IMR-90 (cell line): ENCODE measurements at regions not wholly inside any gene's neighbourhood (a gene's known extent, or its start where the extent isn't known, plus 50 kb on each side); places are given as distances from the start of the nearest gene placed in this dataset.

Source experiments
- ATAC-seq: fragments of 200-7000 bp; cut with Tn5 transposase; 2 replicates; pipeline ENCODE4 v1.9.1; 2020; ENCODE audit warnings: low read depth, mild to moderate bottlenecking, moderate library complexity
- BruUV-seq: library from RNA; stranded (reverse); fragments of 400-500 nt; replicated peaks from 2 replicates; lab custom pipeline; 2021; lab: Mats Ljungman, UMichigan
- CTCF ChIA-PET: fragments of 300-600 bp; formaldehyde crosslinking; extraction: SDS; loops from one replicate; lab custom pipeline; 2021; ENCODE audit warnings: antibody characterized with exemption; lab: Yijun Ruan, JAX
- POLR2A ChIA-PET: fragments of 300-600 bp; sonication (Branson Sonifier 250); formaldehyde crosslinking; loops from one replicate; lab custom pipeline; 2022; ENCODE audit warnings: antibody characterized with exemption; ENCODE audit not compliant: unreplicated experiment; lab: Charles Lee
- DNase-seq: peaks from one replicate; pipeline ENCODE4 v3.0.0; 2013
- H2AFZ ChIP-seq: replicated peaks from 2 replicates; pipeline ENCODE3; 2013; ENCODE audit warnings: low read length, mild to moderate bottlenecking; ENCODE audit not compliant: poor library complexity
- H2AK5ac ChIP-seq: 2 replicates; pipeline ENCODE4 v1.6.1; 2013; ENCODE audit warnings: low read depth, low read length, inconsistent platforms
- H2AK9ac ChIP-seq: replicated peaks from 2 replicates; pipeline ENCODE3; 2013; ENCODE audit warnings: mild to moderate bottlenecking, low read depth, low read length, moderate library complexity; ENCODE audit not compliant: poor library complexity
- H2BK120ac ChIP-seq: 2 replicates; pipeline ENCODE4 v1.6.1; 2013; ENCODE audit warnings: low read depth, low read length, inconsistent platforms
- H2BK15ac ChIP-seq: 3 replicates; pipeline ENCODE4 v1.6.1; 2013; ENCODE audit warnings: low read depth, low read length, inconsistent platforms
- H2BK20ac ChIP-seq: 2 replicates; pipeline ENCODE4 v1.6.1; 2013; ENCODE audit warnings: low read depth, mild to moderate bottlenecking, inconsistent platforms, low read length, moderate library complexity
- H2BK5ac ChIP-seq: 2 replicates; pipeline ENCODE4 v1.6.1; 2013; ENCODE audit warnings: mild to moderate bottlenecking, low read depth, low read length, inconsistent platforms; ENCODE audit not compliant: poor library complexity, severe bottlenecking
- H3K14ac ChIP-seq: replicated peaks from 2 replicates; pipeline ENCODE4 v1.6.1; 2013; ENCODE audit warnings: low read depth, low read length, inconsistent platforms
- H3K18ac ChIP-seq: 2 replicates; pipeline ENCODE4 v1.6.1; 2013; ENCODE audit warnings: low read depth, low read length, control low read depth
- H3K23ac ChIP-seq: 2 replicates; pipeline ENCODE4 v1.6.1; 2013; ENCODE audit warnings: low read depth, low read length, inconsistent platforms
- H3K27ac ChIP-seq: 2 replicates; pipeline ENCODE4 v1.5.1; 2013; ENCODE audit warnings: mild to moderate bottlenecking, control low read depth, low read length; ENCODE audit not compliant: insufficient read depth
- H3K27me3 ChIP-seq: 2 replicates; pipeline ENCODE4 v1.6.1; 2013; ENCODE audit warnings: low read length; ENCODE audit not compliant: control insufficient read depth, insufficient read depth
- H3K36me3 ChIP-seq: 2 replicates; pipeline ENCODE4 v1.6.1; 2013; ENCODE audit warnings: low read length, mixed read lengths; ENCODE audit not compliant: control insufficient read depth, insufficient read depth
- H3K4ac ChIP-seq: 2 replicates; pipeline ENCODE4 v1.6.1; 2013; ENCODE audit warnings: low read depth, low read length, inconsistent platforms
- H3K4me1 ChIP-seq: 2 replicates; pipeline ENCODE4 v1.6.1; 2013; ENCODE audit warnings: low read length, mixed read lengths; ENCODE audit not compliant: control insufficient read depth, insufficient read depth
- H3K4me2 ChIP-seq: 2 replicates; pipeline ENCODE4 v1.6.1; 2013; ENCODE audit warnings: low read depth, mild to moderate bottlenecking, control low read depth, low read length, moderate library complexity
- H3K4me3 ChIP-seq: 2 replicates; pipeline ENCODE4 v1.5.1; 2013; ENCODE audit warnings: low read depth, mild to moderate bottlenecking, control low read depth, low read length, moderate library complexity; ENCODE audit not compliant: insufficient read depth
- H3K56ac ChIP-seq: 2 replicates; pipeline ENCODE4 v1.6.1; 2013; ENCODE audit warnings: low read length, inconsistent platforms; ENCODE audit not compliant: insufficient read depth; ENCODE audit errors: extremely low read depth
- H3K79me1 ChIP-seq, 2 experiments: 2 replicates each; pipeline ENCODE4 v1.6.1; 2013; ENCODE audit warnings: low read length in 2 of 2, inconsistent platforms in 1 of 2, low read depth in 1 of 2
- H3K9ac ChIP-seq: 2 replicates; pipeline ENCODE4 v1.6.1; 2013; ENCODE audit warnings: low read depth, low read length, control low read depth
- H3K9me1 ChIP-seq: 2 replicates; pipeline ENCODE4 v1.6.1; 2013; ENCODE audit warnings: low read length, inconsistent platforms; ENCODE audit not compliant: insufficient read depth
- H3K9me3 ChIP-seq: 2 replicates; pipeline ENCODE4 v1.6.1; 2013; ENCODE audit warnings: low read length; ENCODE audit not compliant: control insufficient read depth, insufficient read depth
- H4K20me1 ChIP-seq: 2 replicates; pipeline ENCODE4 v1.6.1; 2013; ENCODE audit warnings: low read length, inconsistent platforms; ENCODE audit not compliant: insufficient read depth
- H4K5ac ChIP-seq: 2 replicates; pipeline ENCODE4 v1.6.1; 2013; ENCODE audit warnings: mild to moderate bottlenecking, low read depth, low read length, control low read depth
- H4K8ac ChIP-seq, 2 experiments: 2 replicates each; pipeline ENCODE4 v1.6.1; 2013; ENCODE audit warnings: low read depth in 2 of 2, low read length in 2 of 2, control low read depth in 1 of 2, inconsistent platforms in 1 of 2
- H4K91ac ChIP-seq: 2 replicates; pipeline ENCODE4 v1.6.1; 2013; ENCODE audit warnings: low read depth, low read length, inconsistent platforms; ENCODE audit not compliant: insufficient read depth
- CHD1 ChIP-seq: IDR thresholded peaks from 2 replicates; pipeline ENCODE4 v1.6.1; 2012; ENCODE audit warnings: low read depth, low read length, improper control_type of control experiment
- RAD21 ChIP-seq: IDR thresholded peaks from 2 replicates; pipeline ENCODE4 v1.6.1; 2012; ENCODE audit warnings: low read length, improper control_type of control experiment
- SMC3 ChIP-seq: fragments of 150-350 bp; IDR thresholded peaks from 2 replicates; pipeline ENCODE4 v1.6.1; 2016; ENCODE audit warnings: low read depth, mild to moderate bottlenecking, antibody characterized with exemption, low read length, moderate library complexity
- WGBS, 2 experiments: methylation state at CpG; one replicate each; pipeline versions ENCODE4 v1.1.5 to v1.1.7; 2013; ENCODE audit warnings: missing lambda C conversion rate in 2 of 2; ENCODE audit not compliant: insufficient read length in 1 of 2; ENCODE audit errors: extremely low coverage in 2 of 2; 5-methylcytosine and 5-hydroxymethylcytosine counted together
- dilution Hi-C: fragments of 300-500 bp; cut with HindIII; formaldehyde crosslinking; loops from one replicate; pipeline ENCODE4 v1.14.3; 2018; ENCODE audit warnings: low sequenced_read_pairs; ENCODE audit not compliant: unreplicated experiment
- in situ Hi-C: fragments of 300-500 bp; cut with MboI; formaldehyde crosslinking; loops from 3 replicates; pipeline ENCODE4 v1.14.3; 2019; ENCODE audit warnings: low sequenced_read_pairs, inconsistent platforms, mixed read lengths
- intact Hi-C: fragments of 100-400 bp; cut with micrococcal nuclease; formaldehyde crosslinking; loops from 2 replicates; pipeline ENCODE4 v1.10.0; 2022
- TF ChIP-seq, protein P1 (sequence below): conservative IDR thresholded peaks from 2 replicates; pipeline ENCODE4 v1.5.1; 2012; ENCODE audit warnings: mild to moderate bottlenecking, low read depth, low read length, improper control_type of control experiment

GRCh38 chr11:10623797-10624761 is 55.6 kb upstream of the LYVE1 start:
- Histone ChIP-seq H3K27me3 (no peaks in the 10 kb centered on the region), H4K8ac (peak overlapping the region in 1 of 2 experiments; percentile 69; a peak in 1 of 4 replicates), H3K4me1 (peaks cover 4% of the 10 kb centered on the region), H4K20me1 (no peaks in the 10 kb centered on the region), H3K4ac (peak overlapping the region; percentile 73), H3K9me1 (0 out of 2 replicates have a peak, but pooled peaks cover 12% of the 10 kb centered on the region), H2BK20ac (peak overlapping the region; percentile 22; the same call in 1 of the 2 replicates), H3K79me1 (0 out of 4 replicates have a peak, but pooled peaks cover 0 to 22% of the 10 kb centered on the region in 2 experiments), H3K4me3 (no peak overlapping the region), H3K18ac (no peak overlapping the region), H3K56ac (no peak overlapping the region), H2BK5ac (no peak overlapping the region), H3K9me3 (no peaks in the 10 kb centered on the region), H2AK9ac (peak overlapping the region; percentile 94), H3K36me3 (peaks cover 61% of the 10 kb centered on the region; the same call in 1 of the 2 replicates), H3K14ac (peak overlapping the region; percentile 11; the same call in 1 of the 2 replicates), H4K5ac (no peak overlapping the region), H2BK15ac (peak overlapping the region; percentile 26; the same call in 1 of the 3 replicates), H2AK5ac (peak overlapping the region; percentile 80), H3K27ac (no peak overlapping the region), H3K23ac (peak overlapping the region; percentile 29; the same call in 1 of the 2 replicates), H2BK120ac (peak overlapping the region; percentile 47), H3K9ac (no peak overlapping the region), H2AFZ (peak overlapping the region; percentile 59), H3K4me2 (no peak overlapping the region), H4K91ac (peak overlapping the region; percentile 63)
- ChIA-PET POLR2A (no interaction called here), CTCF (interaction anchor here (1.3 kb wide), 1 partner anchor 258 kb away, joined by 3 read pairs; no protein-coding TSS in a partner anchor)
- 98% methylated on average over 5 of the region's 11 CpGs; no CpG with 5 or more reads in 1 of the 2 experiments for WGBS, 2 experiments
- ATAC-seq = peak; percentile 68
- DNase-seq = peak; percentile 37
- TF ChIP-seq, protein P1, sequence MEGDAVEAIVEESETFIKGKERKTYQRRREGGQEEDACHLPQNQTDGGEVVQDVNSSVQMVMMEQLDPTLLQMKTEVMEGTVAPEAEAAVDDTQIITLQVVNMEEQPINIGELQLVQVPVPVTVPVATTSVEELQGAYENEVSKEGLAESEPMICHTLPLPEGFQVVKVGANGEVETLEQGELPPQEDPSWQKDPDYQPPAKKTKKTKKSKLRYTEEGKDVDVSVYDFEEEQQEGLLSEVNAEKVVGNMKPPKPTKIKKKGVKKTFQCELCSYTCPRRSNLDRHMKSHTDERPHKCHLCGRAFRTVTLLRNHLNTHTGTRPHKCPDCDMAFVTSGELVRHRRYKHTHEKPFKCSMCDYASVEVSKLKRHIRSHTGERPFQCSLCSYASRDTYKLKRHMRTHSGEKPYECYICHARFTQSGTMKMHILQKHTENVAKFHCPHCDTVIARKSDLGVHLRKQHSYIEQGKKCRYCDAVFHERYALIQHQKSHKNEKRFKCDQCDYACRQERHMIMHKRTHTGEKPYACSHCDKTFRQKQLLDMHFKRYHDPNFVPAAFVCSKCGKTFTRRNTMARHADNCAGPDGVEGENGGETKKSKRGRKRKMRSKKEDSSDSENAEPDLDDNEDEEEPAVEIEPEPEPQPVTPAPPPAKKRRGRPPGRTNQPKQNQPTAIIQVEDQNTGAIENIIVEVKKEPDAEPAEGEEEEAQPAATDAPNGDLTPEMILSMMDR = peak; percentile 54
- TF ChIP-seq CHD1 (no peak), SMC3 (peak; percentile 62), RAD21 (peak; percentile 67)
- intact Hi-C loops (loop anchor here (1.0 kb wide), 1 partner anchor 111 kb away; no protein-coding TSS in a partner anchor), dilution Hi-C loops (no loop called here), in situ Hi-C loops (no loop called here)
- no TSS peak for BruUV-seq
